ENCODE measurements at regions not wholly inside any gene's neighbourhood (a gene's known extent, or its start where the extent isn't known, plus 50 kb on each side); places are given as distances from the start of the nearest gene placed in this dataset.

DNA sequence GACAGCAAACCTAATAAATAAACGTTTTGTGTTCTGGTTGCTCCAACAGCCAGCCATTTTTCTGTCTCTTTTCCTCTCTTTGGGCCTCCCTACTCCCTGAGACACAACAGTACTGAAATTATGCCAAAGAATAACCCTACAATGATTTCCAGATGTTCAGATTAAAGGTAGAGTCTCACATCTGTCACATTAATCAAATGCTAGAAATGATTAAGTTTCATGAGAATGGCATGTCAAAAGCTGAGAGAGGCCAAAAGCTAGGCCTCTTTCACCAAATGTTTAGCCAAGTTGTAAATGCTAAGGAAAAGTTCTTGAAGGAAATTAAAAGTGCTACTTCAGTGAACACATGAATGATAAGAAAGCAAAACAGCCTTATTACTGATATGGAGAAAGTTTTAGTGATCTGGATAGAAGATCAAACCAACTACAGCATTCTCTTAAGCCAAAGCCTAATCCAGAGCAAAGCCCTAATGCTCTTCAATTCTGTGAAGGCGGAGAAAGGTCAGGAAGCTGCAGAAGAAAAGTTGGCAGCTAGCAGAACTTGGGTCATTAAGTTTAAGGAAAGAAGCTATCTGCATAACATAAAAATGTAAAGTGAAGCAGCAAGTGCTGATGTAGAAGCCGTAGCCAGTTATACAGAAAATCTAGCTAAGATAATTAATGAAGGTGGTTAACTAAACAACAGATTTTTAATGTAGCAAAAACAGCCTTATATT is 182.1 kb upstream of the NUDT6 start:
- DNase-seq: peak; percentile 86

GRCh38 chr4:123105026-123105420 is 182.6 kb upstream of the NUDT6 start:
- DNase-seq: no peak

DNA sequence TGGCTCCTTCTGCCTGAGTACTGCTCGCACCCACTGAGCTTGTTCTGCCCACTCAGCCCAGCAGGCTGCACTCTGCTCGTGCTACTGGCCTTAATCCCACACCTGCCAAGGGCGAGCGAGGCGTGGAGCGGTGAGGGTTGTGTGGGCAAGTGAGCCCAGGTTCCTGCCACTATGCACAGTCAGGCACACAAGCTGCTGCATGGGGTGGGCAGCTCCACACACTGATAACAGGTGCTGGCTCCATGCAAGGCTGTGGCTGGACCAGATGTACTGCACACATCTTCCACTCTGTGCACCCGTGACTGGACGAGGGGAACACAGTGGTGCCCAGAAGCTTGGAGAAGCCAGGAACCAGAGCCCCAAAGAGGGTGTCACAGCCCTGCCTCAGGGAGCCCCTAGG is 184.3 kb upstream of the NUDT6 start:
- no peak for DNase-seq

- DNase-seq: no peak
These were observed 185.3 kb upstream of the NUDT6 start for GRCh38 chr4:123107444-123108252.

- no peak for DNase-seq
These were observed 186.7 kb upstream of the NUDT6 start for GRCh38 chr4:123109139-123109538.

DNA sequence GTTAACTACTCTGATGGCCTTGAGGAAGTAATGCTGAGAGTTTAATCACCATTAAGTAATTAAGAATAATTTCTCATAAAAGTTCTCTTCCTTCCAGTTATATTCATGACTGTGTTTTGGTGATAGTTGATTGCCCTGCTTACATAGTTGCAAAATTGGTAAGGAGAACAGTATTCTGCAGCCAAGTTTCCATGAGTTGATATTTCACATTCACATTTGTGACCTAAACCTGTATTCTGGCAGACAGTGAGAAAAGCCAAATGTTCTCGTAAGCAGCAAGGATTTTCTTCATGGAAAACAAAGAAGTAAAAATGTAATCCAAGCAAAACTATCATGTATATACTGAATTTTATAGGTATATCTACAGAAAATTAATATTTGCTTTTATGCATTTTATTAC is 187.8 kb upstream of the NUDT6 start:
- no peak for DNase-seq

DNA sequence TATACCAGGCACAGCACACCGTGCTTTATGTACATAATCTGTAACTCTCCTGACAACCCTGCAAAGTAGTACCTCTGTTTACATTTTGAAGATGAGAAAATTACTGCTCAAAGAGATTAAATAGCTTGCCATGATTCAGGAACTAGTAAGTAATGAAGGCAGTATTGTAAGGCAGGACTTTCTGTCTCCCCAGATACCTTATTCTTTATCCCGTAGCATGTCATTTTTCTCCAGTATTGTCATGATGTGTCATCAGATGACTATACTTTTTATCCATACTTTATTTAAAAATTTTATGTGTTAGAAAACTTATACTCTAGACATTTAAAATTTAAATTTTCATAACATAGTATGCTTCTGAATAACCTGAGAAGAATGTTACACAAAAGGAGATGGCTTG is 188.3 kb upstream of the NUDT6 start:
- peak; percentile 16 for DNase-seq

- no peak for DNase-seq
These were observed 190.8 kb upstream of the NUDT6 start for GRCh38 chr4:123113155-123113554.

- DNase-seq: no peak
These were observed 191.9 kb upstream of the NUDT6 start for GRCh38 chr4:123114084-123114914.

DNA sequence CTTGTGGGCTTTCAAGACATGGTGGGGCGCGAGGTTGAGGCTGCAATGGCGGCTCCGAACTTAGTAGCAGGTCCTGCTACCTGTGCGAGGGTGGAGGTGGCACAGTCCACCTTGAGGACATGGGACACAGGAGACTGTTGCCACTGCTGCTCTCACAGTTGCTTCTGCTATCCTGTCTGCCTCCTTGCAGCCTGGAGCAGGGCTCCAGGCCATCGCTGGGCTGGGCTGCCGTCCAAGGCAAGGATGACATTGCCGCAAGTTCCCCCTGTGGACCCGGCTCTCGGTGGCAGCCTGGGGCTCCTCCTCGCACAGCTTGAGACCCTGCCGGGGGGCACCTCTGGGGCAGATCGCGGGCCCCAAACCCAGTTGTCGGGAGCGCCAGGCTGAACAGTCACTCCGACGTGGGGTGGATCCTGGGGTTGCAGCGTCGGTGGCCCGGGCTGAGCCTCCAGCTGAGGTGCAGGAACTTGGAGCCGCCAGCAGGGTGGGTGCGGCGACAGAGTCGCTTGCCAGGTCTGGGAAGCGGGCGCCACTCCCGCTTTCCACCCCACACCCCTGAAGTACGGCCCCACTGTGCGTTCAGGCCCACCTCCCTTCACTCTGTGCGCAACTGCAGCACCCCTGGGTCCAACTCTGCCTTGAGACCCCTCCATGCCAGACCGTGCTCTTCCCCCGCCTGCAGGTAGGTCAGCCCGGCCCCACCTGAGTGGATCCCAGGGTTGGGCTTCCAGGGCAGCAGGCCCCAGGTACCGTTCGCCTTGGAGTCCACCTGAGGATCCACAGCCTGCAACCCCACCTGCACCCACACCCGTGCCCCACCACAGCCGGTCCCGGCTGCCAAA is 192.7 kb upstream of the NUDT6 start:
- no peak for DNase-seq

- DNase-seq: no peak
These were observed 194.0 kb upstream of the NUDT6 start for GRCh38 chr4:123116412-123116811.

- peak; percentile 62 for DNase-seq
These were observed 198.1 kb upstream of the NUDT6 start for GRCh38 chr4:123120473-123120872.

GRCh38 chr4:123121241-123121907 is 199.0 kb upstream of the NUDT6 start:
- DNase-seq: peak; percentile 20

DNA sequence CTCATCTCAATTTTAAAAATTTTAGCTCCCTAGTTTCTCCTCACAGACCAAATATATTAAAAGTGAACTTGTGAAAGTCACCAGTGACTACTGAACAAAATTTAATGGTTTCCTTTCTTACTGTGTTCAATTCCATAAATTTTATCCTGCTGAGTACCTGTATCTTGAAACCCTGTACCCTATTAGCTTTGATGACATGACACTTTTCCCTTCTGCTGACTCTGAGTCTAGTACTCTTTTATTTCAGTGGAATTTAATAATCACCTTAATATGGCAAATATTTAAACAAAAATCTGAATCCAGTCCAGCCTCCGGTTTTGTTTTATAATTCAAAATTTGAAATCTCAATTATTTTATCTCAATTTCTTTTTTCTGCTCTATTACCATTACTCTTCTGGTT is 203.1 kb upstream of the NUDT6 start:
- no peak for DNase-seq

DNA sequence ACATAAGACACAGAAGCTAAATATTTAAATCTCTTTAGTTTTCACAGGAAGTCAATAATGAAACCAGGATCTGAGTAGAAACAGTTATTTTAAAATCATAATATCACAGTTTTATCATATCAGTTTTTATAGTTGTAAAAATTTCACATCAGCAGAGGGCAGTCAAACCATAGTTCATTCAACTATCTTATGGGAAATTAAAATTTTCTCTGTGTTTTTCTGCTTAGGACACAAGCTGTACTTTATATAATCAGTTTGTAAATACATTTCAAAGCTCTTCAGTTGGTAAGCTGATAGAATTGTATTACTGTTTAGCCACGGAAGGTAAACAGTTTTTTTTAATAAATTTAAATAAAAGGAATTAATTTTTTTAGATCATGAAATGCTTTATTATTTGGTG is 204.8 kb upstream of the NUDT6 start:
- DNase-seq: peak; percentile 40

- peak; percentile 36 for DNase-seq
These were observed 205.5 kb upstream of the NUDT6 start for GRCh38 chr4:123127875-123128274.

- no peak for DNase-seq
These were observed 211.1 kb upstream of the NUDT6 start for GRCh38 chr4:123133397-123134050.

DNA sequence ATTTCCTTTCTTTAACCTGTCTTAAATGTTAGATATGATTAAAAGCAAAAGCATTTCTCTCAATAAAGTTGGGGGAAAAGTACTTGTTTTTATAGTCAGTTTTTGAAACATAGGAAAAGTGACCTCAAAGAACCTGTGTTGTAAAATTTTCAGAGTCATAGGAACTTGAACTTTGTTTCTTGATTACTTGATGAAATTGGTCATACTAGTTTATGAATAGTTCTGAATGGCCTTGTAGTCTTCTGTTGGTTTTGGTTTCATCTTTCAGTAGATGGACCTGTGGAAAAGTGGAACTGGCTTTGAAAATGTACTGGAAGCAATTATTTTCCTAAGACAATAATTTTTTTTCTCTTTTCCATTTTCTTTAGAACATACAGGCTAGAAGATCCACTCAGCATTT is 222.2 kb upstream of the NUDT6 start:
- DNase-seq: no peak

- no peak for DNase-seq
These were observed 236.2 kb upstream of the NUDT6 start for GRCh38 chr4:123158576-123158975.

DNA sequence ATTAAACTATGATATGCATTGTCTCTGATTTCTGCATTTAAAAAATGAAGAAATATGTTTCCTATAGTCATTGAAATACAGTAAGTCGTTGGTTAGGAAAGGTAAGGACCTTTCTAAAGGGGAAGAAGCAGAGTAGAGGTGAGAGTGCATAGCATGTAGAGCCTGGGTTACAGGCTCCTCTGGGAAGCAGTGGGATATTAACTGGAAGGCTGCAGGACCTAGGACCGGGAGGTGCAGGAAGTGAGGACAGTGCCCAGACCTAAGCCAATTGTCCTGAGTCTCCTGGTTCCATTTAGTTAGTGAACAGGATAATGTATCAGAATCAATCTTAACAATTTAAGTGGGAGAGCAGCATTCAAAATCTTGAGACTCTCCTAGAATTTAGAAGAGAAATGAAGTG is 237.1 kb upstream of the NUDT6 start:
- no peak for DNase-seq

DNA sequence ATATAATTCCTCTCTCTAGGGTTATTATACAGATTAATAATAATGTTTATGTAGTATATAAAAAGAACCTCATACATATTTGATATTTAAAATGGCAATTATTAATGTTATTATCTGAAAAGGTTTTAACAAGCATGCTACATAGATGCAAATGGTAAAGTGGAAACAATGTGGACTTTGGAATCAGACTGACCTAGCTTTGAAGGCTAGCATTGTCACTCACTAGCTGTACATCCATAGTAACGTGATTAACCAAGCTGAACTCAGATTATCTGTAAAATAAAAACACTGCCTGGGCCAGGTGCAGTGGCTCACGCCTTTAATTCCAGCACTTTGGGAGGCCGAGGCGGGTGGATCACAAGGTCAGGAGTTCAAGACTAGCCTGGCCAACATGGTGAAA is 233.7 kb upstream of the SPRY1 start:
- DNase-seq: no peak

GRCh38 chr4:123163501-123163900 is 233.1 kb upstream of the SPRY1 start:
- DNase-seq: no peak
